Body of pancreas (tissue), 4 donors: ENCODE measurements at regions not wholly inside any gene's neighbourhood (a gene's known extent, or its start where the extent isn't known, plus 50 kb on each side); places are given as distances from the start of the nearest gene placed in this dataset.

Experiments
- CTCF ChIP-seq, 7 experiments: fragments of 450-650 bp in 4 of 7; fragments of 200-600 bp in 3 of 7; sonication (generic) in 3 of 7; IDR thresholded peaks; one replicate each; pipeline ENCODE4 v1.5.1; 2016 to 2019; ENCODE audit warnings: antibody characterized with exemption in 7 of 7
- POLR2A ChIP-seq, 3 donors: fragments of 450-650 bp; IDR thresholded peaks; one replicate each; pipeline ENCODE4 v1.6.1; 2016; ENCODE audit warnings: antibody characterized with exemption in 3 of 3, mild to moderate bottlenecking in 2 of 3

- TF ChIP-seq CTCF (IDR thresholded peaks at IDR 0.05) = no peak
- TF ChIP-seq POLR2A (IDR thresholded peaks at IDR 0.05) = no peak
Observed at GRCh38 chr2:176398243-176399073, 129.2 kb downstream of the MTX2 start.
